ENCODE measurements at regions not wholly inside any gene's neighbourhood (a gene's known extent, or its start where the extent isn't known, plus 50 kb on each side); places are given as distances from the start of the nearest gene placed in this dataset.

DNA sequence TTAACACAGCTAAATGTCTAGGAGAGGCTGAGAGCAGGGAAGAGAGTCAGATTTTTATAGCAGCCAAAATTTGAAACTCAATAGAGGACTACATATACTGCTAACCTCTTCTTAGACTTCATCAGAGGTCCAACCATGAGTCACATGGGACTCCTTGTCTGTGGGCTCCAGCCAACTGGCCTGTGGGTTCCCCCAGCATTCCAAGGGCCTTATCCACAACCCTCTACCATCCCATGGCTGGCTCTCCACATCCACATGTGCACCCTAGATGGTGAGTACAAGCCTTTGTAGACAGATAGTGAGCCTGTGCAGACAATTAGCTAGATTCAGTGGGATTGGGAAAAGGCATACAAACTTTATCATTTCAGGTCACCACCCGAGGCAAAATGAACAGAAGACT is 901.9 kb upstream of the ZEB2 start:
- no peak for TF ChIP-seq ARNTL (CRISPR knock-in tag; IDR thresholded peaks at IDR 0.05; ENCODE audit: borderline replicate concordance, low read depth)
- TF ChIP-seq ZFP30 (CRISPR knock-in tag; IDR thresholded peaks at IDR 0.05): no peak
- TF ChIP-seq SNAI2 (CRISPR knock-in tag; IDR thresholded peaks at IDR 0.05): no peak
- TF ChIP-seq ISL1 (CRISPR knock-in tag; IDR thresholded peaks at IDR 0.05): no peak
- no peak for TF ChIP-seq ZNF8 (CRISPR knock-in tag; IDR thresholded peaks at IDR 0.05)
- no peak for TF ChIP-seq ZFP3 (CRISPR knock-in tag; IDR thresholded peaks at IDR 0.05)
